Peyer's patch (tissue), 4 donors: ENCODE measurements at regions not wholly inside any gene's neighbourhood (a gene's known extent, or its start where the extent isn't known, plus 50 kb on each side); places are given as distances from the start of the nearest gene placed in this dataset.

Experiments used
- POLR2A ChIP-seq, 2 donors: fragments of 450-650 bp; IDR thresholded peaks; one replicate each; pipeline ENCODE4 v1.5.1; 2017; ENCODE audit warnings: antibody characterized with exemption in 2 of 2, mild to moderate bottlenecking in 2 of 2, moderate library complexity in 2 of 2
- TF ChIP-seq, protein P1 (sequence below), 6 experiments: fragments of 450-650 bp in 4 of 6; fragments of 200-600 bp in 2 of 6; sonication (generic) in 1 of 6; IDR thresholded peaks; one replicate each; pipeline ENCODE4 v1.5.1; 2017 to 2019; ENCODE audit warnings: antibody characterized with exemption in 6 of 6, mild to moderate bottlenecking in 3 of 6, moderate library complexity in 1 of 6

DNA sequence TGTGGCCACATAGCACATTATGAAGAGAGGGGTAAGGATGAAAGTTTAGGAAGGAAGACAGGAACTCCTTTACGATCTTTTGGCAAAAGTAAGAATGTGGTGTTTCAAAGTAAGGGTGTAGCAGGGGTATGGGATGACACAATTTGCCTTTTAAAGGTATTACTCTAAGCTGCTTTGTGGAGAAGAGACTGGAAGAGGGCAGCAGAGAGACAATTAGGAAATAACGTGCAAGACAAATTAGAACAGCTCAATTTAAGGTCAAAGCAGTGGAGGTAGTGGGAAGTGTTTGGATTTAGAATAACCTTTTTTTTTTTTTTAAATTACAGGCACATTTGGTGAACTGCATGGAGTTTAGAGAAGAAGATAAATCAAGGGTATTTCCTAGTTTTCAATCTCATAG, 342.6 kb downstream of the NOVA1 start:
- TF ChIP-seq, protein P1, sequence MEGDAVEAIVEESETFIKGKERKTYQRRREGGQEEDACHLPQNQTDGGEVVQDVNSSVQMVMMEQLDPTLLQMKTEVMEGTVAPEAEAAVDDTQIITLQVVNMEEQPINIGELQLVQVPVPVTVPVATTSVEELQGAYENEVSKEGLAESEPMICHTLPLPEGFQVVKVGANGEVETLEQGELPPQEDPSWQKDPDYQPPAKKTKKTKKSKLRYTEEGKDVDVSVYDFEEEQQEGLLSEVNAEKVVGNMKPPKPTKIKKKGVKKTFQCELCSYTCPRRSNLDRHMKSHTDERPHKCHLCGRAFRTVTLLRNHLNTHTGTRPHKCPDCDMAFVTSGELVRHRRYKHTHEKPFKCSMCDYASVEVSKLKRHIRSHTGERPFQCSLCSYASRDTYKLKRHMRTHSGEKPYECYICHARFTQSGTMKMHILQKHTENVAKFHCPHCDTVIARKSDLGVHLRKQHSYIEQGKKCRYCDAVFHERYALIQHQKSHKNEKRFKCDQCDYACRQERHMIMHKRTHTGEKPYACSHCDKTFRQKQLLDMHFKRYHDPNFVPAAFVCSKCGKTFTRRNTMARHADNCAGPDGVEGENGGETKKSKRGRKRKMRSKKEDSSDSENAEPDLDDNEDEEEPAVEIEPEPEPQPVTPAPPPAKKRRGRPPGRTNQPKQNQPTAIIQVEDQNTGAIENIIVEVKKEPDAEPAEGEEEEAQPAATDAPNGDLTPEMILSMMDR (IDR thresholded peaks at IDR 0.05), result peak in 3 of 6 experiments; percentile 30 to 33 (median 31)
- TF ChIP-seq POLR2A (IDR thresholded peaks at IDR 0.05), result no peak
